ENCODE measurements at regions not wholly inside any gene's neighbourhood (a gene's known extent, or its start where the extent isn't known, plus 50 kb on each side); places are given as distances from the start of the nearest gene placed in this dataset.

- intact Hi-C loops (cut with DNase I; ENCODE audit: low total_unique reads) = no loop called here
- Histone ChIP-seq H3K27ac (no peak overlapping the region), H3K4me1 (no peaks in the 10 kb centered on the region), H3K9me3 (peaks cover 0 to 8% (median 0%) of the 10 kb centered on the region in 4 donors), H3K36me3 (no peaks in the 10 kb centered on the region), H3K4me3 (no peak overlapping the region), H3K27me3 (peaks cover 0 to 17% (median 0%) of the 10 kb centered on the region in 3 donors)
- TF ChIP-seq CTCF (IDR thresholded peaks at IDR 0.05) (no peak), POLR2AphosphoS5 (IDR thresholded peaks at IDR 0.05) (no peak), POLR2A (IDR thresholded peaks at IDR 0.05) (no peak), EP300 (IDR thresholded peaks at IDR 0.05) (no peak)
- WGBS, 5 donors = 73 to 85% (median 74%) methylated on average over 3 of the region's 3 CpGs
- no peak for DNase-seq
Measured at GRCh38 chr1:34668063-34668462, 86.8 kb upstream of the GJB5 start.

- H3K27ac ChIP-seq = no peak overlapping the region
- TF ChIP-seq EP300 (IDR thresholded peaks at IDR 0.05) (no peak), CTCF (IDR thresholded peaks at IDR 0.05) (no peak), POLR2AphosphoS5 (IDR thresholded peaks at IDR 0.05) (no peak), POLR2A (IDR thresholded peaks at IDR 0.05) (no peak)
- no peaks in the 10 kb centered on the region for H3K4me1 ChIP-seq
- intact Hi-C loops (cut with DNase I; ENCODE audit: low total_unique reads) = no loop called here
- H3K4me3 ChIP-seq = no peak overlapping the region
- 60 to 75% (median 65%) methylated on average over 3 to 7 of the region's 7 CpGs for WGBS, 5 donors
- no peaks in the 10 kb centered on the region for H3K36me3 ChIP-seq
- peaks cover 0 to 8% (median 0%) of the 10 kb centered on the region in 4 donors for H3K9me3 ChIP-seq
- peaks cover 0 to 16% (median 0%) of the 10 kb centered on the region in 3 donors for H3K27me3 ChIP-seq
- no peak for DNase-seq
Measured at GRCh38 chr1:34670982-34671381, 83.9 kb upstream of the GJB5 start.

- Histone ChIP-seq H3K9me3 (peaks cover 0 to 8% (median 0%) of the 10 kb centered on the region in 4 donors), H3K4me1 (no peaks in the 10 kb centered on the region), H3K27ac (no peak overlapping the region), H3K36me3 (no peaks in the 10 kb centered on the region), H3K4me3 (no peak overlapping the region), H3K27me3 (peaks cover 0 to 13% (median 0%) of the 10 kb centered on the region in 3 donors)
- TF ChIP-seq POLR2AphosphoS5 (IDR thresholded peaks at IDR 0.05) = no peak
- no peak for TF ChIP-seq POLR2A (IDR thresholded peaks at IDR 0.05)
- no peak for TF ChIP-seq EP300 (IDR thresholded peaks at IDR 0.05)
- TF ChIP-seq CTCF (IDR thresholded peaks at IDR 0.05) = no peak
- no peak for DNase-seq
- intact Hi-C loops (cut with DNase I; ENCODE audit: low total_unique reads) = no loop called here
Measured at GRCh38 chr1:34671887-34672286, 83.0 kb upstream of the GJB5 start.

- Histone ChIP-seq H3K9me3 (no peaks in the 10 kb centered on the region), H3K4me3 (no peak overlapping the region), H3K27ac (no peak overlapping the region), H3K36me3 (no peaks in the 10 kb centered on the region), H3K4me1 (no peaks in the 10 kb centered on the region), H3K27me3 (peaks cover 0 to 14% (median 3%) of the 10 kb centered on the region in 3 donors)
- intact Hi-C loops (cut with DNase I; ENCODE audit: low total_unique reads) = no loop called here
- 45 to 56% (median 53%) methylated on average over 2 of the region's 2 CpGs for WGBS, 5 donors
- TF ChIP-seq CTCF (IDR thresholded peaks at IDR 0.05) (peak in 5 of 7 experiments; percentile 31 to 69 (median 57)), POLR2AphosphoS5 (IDR thresholded peaks at IDR 0.05) (no peak)
- peak; percentile 32 to 72 for DNase-seq
Measured at GRCh38 chr1:34681480-34682451, 73.1 kb upstream of the GJB5 start.
